ENCODE measurements at regions not wholly inside any gene's neighbourhood (a gene's known extent, or its start where the extent isn't known, plus 50 kb on each side); places are given as distances from the start of the nearest gene placed in this dataset.

DNA sequence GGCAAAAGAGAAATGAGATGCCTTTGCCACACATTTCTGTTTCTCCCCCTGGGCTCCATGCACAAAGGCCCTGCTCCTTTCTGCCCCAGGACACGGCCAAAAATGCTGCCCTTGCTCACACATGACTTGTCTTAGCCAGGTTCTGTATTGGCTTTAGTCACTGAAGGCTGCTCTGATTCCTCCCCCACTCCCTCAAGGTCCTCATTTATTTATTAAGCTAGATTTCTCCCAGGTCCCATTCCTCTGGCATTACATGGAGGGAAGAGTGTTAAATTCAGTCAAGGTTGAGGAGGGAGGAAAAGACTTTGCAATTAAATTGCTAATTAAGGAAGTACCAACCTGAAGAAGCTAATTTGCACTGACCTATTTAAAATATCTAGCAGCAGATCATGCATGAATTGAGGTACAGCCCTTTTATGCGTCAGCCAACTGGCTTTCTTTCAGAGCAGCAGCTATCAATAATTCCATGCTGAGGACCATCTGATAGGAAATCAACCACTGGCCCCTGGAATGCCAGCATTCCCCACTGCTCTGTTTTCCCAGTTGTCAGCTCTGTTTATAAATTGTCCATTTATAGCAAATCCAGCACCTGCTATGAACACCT, 81.2 kb upstream of the MAP3K1 start:
- TF ChIP-seq POLR2A (IDR thresholded peaks at IDR 0.05; ENCODE audit: extremely low read depth, insufficient read length) (no peak), CTCF (IDR thresholded peaks at IDR 0.05; ENCODE audit: low read depth, low read length) (no peak)
- TF ChIP-seq, protein P1, sequence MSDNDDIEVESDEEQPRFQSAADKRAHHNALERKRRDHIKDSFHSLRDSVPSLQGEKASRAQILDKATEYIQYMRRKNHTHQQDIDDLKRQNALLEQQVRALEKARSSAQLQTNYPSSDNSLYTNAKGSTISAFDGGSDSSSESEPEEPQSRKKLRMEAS (IDR thresholded peaks at IDR 0.05; ENCODE audit: low read depth, low read length), result no peak
